ENCODE measurements at regions not wholly inside any gene's neighbourhood (a gene's known extent, or its start where the extent isn't known, plus 50 kb on each side); places are given as distances from the start of the nearest gene placed in this dataset.

GRCh38 chr7:80403686-80404241, 108.1 kb downstream of the GNAT3 start:
- no peak for TF ChIP-seq CTCF (IDR thresholded peaks at IDR 0.05 in 4 of 5, conservative IDR thresholded peaks at IDR 0.05 in 1 of 5)
- TF ChIP-seq POLR2A (IDR thresholded peaks at IDR 0.05), result no peak

All from gastrocnemius medialis (tissue), 4 donors.